ENCODE measurements at regions not wholly inside any gene's neighbourhood (a gene's known extent, or its start where the extent isn't known, plus 50 kb on each side); places are given as distances from the start of the nearest gene placed in this dataset.

- TF ChIP-seq CTCF (conservative IDR thresholded peaks at IDR 0.05; ENCODE audit: low read depth in 2 of 2) (no peak), EZH2phosphoT487 (IDR thresholded peaks at IDR 0.05; ENCODE audit: unreplicated experiment) (no peak), EZH2 (IDR thresholded peaks at IDR 0.05; ENCODE audit: low read depth, unreplicated experiment) (no peak), POLR2AphosphoS5 (IDR thresholded peaks at IDR 0.05; ENCODE audit: low read depth) (no peak), ZNF114 (CRISPR knock-in tag; IDR thresholded peaks at IDR 0.05) (no peak), JUNB (IDR thresholded peaks at IDR 0.05; ENCODE audit: unreplicated experiment) (no peak), ZNF462 (CRISPR knock-in tag; IDR thresholded peaks at IDR 0.05) (no peak), STAT1 (IDR thresholded peaks at IDR 0.05; ENCODE audit: unreplicated experiment) (no peak), ETS1 (IDR thresholded peaks at IDR 0.05) (no peak), REST (IDR thresholded peaks at IDR 0.05; ENCODE audit: unreplicated experiment) (no peak), CREB1 (CRISPR knock-in tag; IDR thresholded peaks at IDR 0.05; ENCODE audit: low read depth) (no peak), NANOG (IDR thresholded peaks at IDR 0.05; ENCODE audit: borderline replicate concordance) (no peak), ZNF331 (CRISPR knock-in tag; IDR thresholded peaks at IDR 0.05; ENCODE audit: low read depth) (no peak)
Measured at GRCh38 chr13:40471076-40471475, 195.4 kb downstream of the FOXO1 start.

Data from GM23338 (cell line).